HEK293T (cell line): ENCODE measurements at regions not wholly inside any gene's neighbourhood (a gene's known extent, or its start where the extent isn't known, plus 50 kb on each side); places are given as distances from the start of the nearest gene placed in this dataset.

Experiments
- CTCF ChIA-PET: fragments of 350-600 bp; formaldehyde crosslinking; extraction: SDS; loops from one replicate; lab custom pipeline; 2021; ENCODE audit warnings: antibody characterized with exemption, inconsistent platforms; lab: Yijun Ruan, JAX
- POLR2A ChIA-PET: fragments of 350-600 bp; formaldehyde crosslinking; extraction: SDS; loops from one replicate; lab custom pipeline; 2020; ENCODE audit warnings: antibody characterized with exemption, inconsistent platforms; lab: Yijun Ruan, JAX
- DNase-seq: peaks from one replicate; pipeline ENCODE4 v3.0.0; 2012; ENCODE audit warnings: mixed read lengths; ENCODE audit errors: extremely low spot score
- ARNT ChIP-seq: fragments of 450-650 bp; IDR thresholded peaks from 2 replicates; pipeline ENCODE4 v1.6.1; 2017; ENCODE audit warnings: mild to moderate bottlenecking
- BHLHE40 ChIP-seq: fragments of 450-650 bp; IDR thresholded peaks from 2 replicates; pipeline ENCODE4 v1.6.1; 2016; ENCODE audit warnings: mild to moderate bottlenecking, moderate library complexity, borderline replicate concordance
- CTBP1 ChIP-seq: fragments of 450-650 bp; IDR thresholded peaks from 2 replicates; pipeline ENCODE4 v1.6.1; 2016; ENCODE audit warnings: borderline replicate concordance
- ELF4 ChIP-seq: fragments of 450-650 bp; IDR thresholded peaks from 2 replicates; pipeline ENCODE4 v1.6.1; 2017; ENCODE audit warnings: antibody characterized with exemption
- FOXA1 ChIP-seq: fragments of 450-650 bp; IDR thresholded peaks from 2 replicates; pipeline ENCODE4 v1.6.1; 2016; ENCODE audit warnings: mild to moderate bottlenecking
- FOXK2 ChIP-seq: fragments of 450-650 bp; IDR thresholded peaks from 2 replicates; pipeline ENCODE4 v1.6.1; 2016; ENCODE audit warnings: mild to moderate bottlenecking
- FOXM1 ChIP-seq: fragments of 450-650 bp; IDR thresholded peaks from 2 replicates; pipeline ENCODE4 v1.6.1; 2017; ENCODE audit warnings: mild to moderate bottlenecking, borderline replicate concordance
- HDGF ChIP-seq: fragments of 450-650 bp; IDR thresholded peaks from 2 replicates; pipeline ENCODE4 v1.6.1; 2017; ENCODE audit warnings: antibody characterized with exemption, borderline replicate concordance
- L3MBTL2 ChIP-seq: fragments of 450-650 bp; conservative IDR thresholded peaks from 2 replicates; pipeline ENCODE4 v1.6.1; 2016; ENCODE audit warnings: mild to moderate bottlenecking
- LEF1 ChIP-seq: fragments of 450-650 bp; IDR thresholded peaks from 2 replicates; pipeline ENCODE4 v1.6.1; 2017; ENCODE audit warnings: mild to moderate bottlenecking, borderline replicate concordance
- NFRKB ChIP-seq: fragments of 450-650 bp; IDR thresholded peaks from 2 replicates; pipeline ENCODE4 v1.6.1; 2016; ENCODE audit warnings: mild to moderate bottlenecking, moderate library complexity
- SP1 ChIP-seq: fragments of 450-650 bp; IDR thresholded peaks from 2 replicates; pipeline ENCODE4 v1.6.1; 2017
- SUZ12 ChIP-seq: fragments of 450-650 bp; IDR thresholded peaks from 2 replicates; pipeline ENCODE4 v1.6.1; 2016; ENCODE audit warnings: mild to moderate bottlenecking
- TARDBP ChIP-seq: fragments of 450-650 bp; IDR thresholded peaks from 2 replicates; pipeline ENCODE4 v1.6.1; 2016
- ZNF384 ChIP-seq: fragments of 450-650 bp; IDR thresholded peaks from 2 replicates; pipeline ENCODE4 v1.6.1; 2016
- TF ChIP-seq, protein P1 (sequence below): fragments of 450-650 bp; IDR thresholded peaks from 2 replicates; pipeline ENCODE4 v1.6.1; 2016

DNA sequence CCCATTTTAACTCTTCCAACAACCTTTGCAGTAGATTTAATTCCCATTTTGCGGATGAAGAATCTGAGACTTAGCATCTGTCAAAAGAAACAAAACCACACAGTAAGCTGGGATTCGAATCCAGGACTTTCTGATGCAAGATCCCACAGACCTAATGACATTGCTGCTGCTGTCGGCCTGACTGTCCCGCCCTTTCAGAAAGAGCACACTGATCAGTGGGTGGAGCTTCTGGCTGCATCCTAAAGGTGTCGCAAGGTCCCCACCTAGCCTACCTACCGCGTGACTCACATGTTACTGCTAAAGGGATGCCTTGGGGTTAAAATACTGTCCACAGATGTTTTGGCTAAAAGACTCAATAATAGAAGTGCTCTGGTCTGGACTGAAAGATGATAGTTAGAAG lies 134.7 kb downstream of the EMX2 start:
- ChIA-PET POLR2A (no interaction called here), CTCF (no interaction called here)
- TF ChIP-seq HDGF = no peak
- no peak for TF ChIP-seq ELF4
- no peak for TF ChIP-seq TARDBP
- no peak for TF ChIP-seq L3MBTL2
- TF ChIP-seq FOXA1 = no peak
- TF ChIP-seq NFRKB = no peak
- TF ChIP-seq BHLHE40 = no peak
- no peak for TF ChIP-seq LEF1
- TF ChIP-seq ZNF384 = no peak
- no peak for DNase-seq

GRCh38 chr10:117677890-117678500 lies 135.4 kb downstream of the EMX2 start:
- CTCF ChIA-PET = no interaction called here
- no peak for TF ChIP-seq NFRKB
- TF ChIP-seq FOXA1 = no peak
- no peak for TF ChIP-seq SUZ12
- TF ChIP-seq HDGF = no peak
- TF ChIP-seq BHLHE40 = no peak
- TF ChIP-seq ELF4 = no peak
- TF ChIP-seq FOXM1 = no peak
- TF ChIP-seq ARNT = no peak
- TF ChIP-seq CTBP1 = no peak
- TF ChIP-seq, protein P1, sequence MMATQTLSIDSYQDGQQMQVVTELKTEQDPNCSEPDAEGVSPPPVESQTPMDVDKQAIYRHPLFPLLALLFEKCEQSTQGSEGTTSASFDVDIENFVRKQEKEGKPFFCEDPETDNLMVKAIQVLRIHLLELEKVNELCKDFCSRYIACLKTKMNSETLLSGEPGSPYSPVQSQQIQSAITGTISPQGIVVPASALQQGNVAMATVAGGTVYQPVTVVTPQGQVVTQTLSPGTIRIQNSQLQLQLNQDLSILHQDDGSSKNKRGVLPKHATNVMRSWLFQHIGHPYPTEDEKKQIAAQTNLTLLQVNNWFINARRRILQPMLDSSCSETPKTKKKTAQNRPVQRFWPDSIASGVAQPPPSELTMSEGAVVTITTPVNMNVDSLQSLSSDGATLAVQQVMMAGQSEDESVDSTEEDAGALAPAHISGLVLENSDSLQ = no peak
- TF ChIP-seq TARDBP = no peak
- no peak for TF ChIP-seq LEF1
- POLR2A ChIA-PET = no interaction called here
- DNase-seq = no peak

DNA sequence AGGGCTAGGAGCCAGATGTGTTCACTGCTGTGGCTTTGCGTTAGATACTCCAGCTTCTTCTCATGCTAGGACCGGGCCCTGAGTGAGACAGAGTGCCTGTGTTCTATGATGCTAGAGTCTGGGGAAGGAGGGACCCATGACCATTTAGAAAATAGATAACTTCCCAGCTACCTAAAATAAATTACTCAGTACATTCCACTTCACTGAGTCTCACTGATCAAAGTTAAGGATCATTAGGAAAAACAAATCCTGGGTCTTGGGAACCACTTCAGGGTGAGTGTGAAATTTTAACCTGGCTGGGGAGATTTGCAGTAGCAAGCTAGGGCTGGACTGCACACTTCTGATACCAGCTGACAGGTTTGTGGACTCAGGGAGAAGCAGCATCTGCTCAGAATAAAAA lies 138.1 kb downstream of the EMX2 start:
- TF ChIP-seq ZNF384 (no peak), FOXM1 (no peak), SP1 (no peak), CTBP1 (no peak), FOXK2 (no peak), BHLHE40 (no peak), FOXA1 (no peak), LEF1 (no peak), ELF4 (no peak), NFRKB (no peak), TARDBP (no peak), ARNT (no peak), L3MBTL2 (no peak), HDGF (no peak)
- TF ChIP-seq, protein P1 = no peak
- ChIA-PET CTCF (no interaction called here), POLR2A (no interaction called here)
- DNase-seq = no peak

DNA sequence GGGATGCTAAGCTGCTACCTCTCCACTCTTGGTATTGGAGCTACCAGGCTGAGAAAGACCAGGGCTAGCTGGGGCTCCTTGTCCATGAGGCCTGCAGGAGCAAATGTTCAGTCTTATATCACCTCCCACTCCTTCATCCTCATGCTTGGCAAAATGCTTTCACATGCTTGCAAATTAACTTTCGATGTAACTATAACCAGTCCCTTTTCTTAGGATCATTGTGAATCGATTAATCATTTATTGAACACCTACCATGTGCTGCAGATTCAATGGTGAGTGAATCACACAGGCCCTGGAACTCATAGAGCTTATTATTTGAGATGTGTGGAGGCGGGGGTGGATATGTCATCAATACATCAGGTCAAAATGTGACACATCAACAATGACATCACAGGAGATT lies 138.6 kb downstream of the EMX2 start:
- TF ChIP-seq ELF4 = no peak

DNA sequence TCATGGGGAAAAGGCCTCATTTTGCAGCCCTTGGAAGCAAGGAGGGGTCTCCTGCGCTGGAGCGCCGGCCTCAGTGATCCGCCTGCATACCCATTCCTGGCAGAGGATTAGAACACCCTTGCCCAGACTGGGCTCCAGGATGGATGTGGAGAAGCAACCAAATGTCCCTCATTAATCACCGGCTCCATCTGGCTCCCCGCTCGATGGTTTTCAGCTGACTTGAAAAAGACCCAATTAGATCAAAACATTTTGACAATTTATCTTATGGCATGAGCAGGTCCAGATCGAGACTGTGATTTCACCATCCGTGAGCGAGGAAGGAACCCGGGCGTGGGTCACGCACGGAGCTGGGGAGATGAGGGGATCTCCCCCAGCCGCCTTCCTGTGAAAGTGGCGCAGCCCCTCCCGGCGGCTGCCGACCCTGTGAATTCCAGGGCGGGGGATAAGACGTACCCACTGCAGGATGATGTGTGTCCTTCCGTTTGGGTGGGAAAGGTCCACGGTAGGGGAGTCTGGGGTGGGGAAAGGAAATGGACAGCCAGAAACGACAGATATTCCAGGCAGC lies 141.6 kb downstream of the EMX2 start:
- DNase-seq = no peak
- TF ChIP-seq TARDBP (no peak), FOXA1 (no peak), SUZ12 (no peak), HDGF (no peak), CTBP1 (no peak), L3MBTL2 (no peak), FOXM1 (no peak), ELF4 (no peak), FOXK2 (no peak), ARNT (no peak), SP1 (no peak), ZNF384 (no peak), NFRKB (no peak), LEF1 (no peak), BHLHE40 (no peak)
- TF ChIP-seq, protein P1 = no peak
- ChIA-PET POLR2A (no interaction called here), CTCF (no interaction called here)

More for the DNA sequence above, 138.6 kb downstream of the EMX2 start:
- ChIA-PET POLR2A (no interaction called here), CTCF (no interaction called here)
- DNase-seq = no peak

DNA sequence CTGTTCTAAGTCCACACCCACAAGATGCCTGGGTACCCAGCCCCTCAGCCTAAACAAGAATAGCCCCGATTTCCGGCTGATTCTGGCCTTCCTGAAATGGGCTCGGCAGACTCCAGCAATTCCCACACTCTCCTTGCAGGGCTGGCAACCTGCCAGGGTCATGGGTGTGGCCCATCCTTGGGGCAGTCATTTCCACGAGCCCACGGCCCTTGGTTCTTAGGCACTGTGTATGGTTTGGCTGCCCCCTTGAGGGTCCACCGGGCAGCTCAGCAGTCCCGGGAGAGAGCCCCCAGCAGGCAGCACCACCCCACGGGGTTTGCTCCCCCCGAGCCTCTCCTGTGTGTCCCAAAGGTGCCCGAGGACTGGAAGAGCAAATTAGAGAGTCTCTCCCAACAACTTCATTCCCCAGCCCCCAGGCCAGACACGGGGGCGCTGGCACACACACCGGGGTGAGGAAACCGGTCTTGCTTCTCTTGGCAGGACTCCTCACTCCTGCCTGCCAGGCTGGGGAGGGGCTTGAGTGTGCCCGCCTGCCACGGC lies 142.2 kb downstream of the EMX2 start:
- CTCF ChIA-PET = no interaction called here
- TF ChIP-seq SP1 (no peak), NFRKB (no peak), FOXK2 (no peak)
- peak; percentile 63 for DNase-seq
- POLR2A ChIA-PET = no interaction called here
